ENCODE measurements at regions not wholly inside any gene's neighbourhood (a gene's known extent, or its start where the extent isn't known, plus 50 kb on each side); places are given as distances from the start of the nearest gene placed in this dataset.
"Not testable (repeated sequence)": the region's sequence is repeated elsewhere in the genome, so short reads cannot be mapped to it uniquely, and the experiment has no call there.

DNA sequence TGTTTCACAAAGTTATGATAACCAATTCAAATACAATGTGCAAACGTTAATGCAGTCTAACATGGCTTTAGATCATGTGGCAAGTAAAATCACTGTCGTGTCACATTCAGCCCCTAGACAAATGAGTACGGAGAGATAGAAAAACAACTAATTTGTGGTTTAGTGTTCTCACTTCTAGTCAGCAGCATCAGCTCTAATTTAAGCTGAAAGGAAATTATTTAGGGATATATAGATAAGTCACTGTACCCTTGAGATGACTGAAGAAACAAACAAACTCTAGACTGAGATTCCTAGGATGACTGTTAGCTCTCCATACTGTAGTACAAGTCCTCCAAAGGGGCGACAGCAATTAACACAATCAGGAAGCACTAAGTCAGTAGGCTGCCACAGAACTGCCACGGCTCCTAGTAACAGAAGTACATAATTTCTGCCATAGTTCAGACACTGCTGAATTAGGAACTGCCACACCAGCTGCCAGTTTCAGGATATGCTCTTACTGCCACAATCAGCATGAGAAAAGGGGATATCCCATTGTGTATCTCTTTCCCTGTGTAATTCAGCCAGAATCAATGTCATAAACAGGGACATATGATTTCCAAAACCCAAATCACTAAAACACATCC lies 150.4 kb upstream of the NEGR1 start:
- DNase-seq (ENCODE audit: low read depth, low spot score) = no peak

DNA sequence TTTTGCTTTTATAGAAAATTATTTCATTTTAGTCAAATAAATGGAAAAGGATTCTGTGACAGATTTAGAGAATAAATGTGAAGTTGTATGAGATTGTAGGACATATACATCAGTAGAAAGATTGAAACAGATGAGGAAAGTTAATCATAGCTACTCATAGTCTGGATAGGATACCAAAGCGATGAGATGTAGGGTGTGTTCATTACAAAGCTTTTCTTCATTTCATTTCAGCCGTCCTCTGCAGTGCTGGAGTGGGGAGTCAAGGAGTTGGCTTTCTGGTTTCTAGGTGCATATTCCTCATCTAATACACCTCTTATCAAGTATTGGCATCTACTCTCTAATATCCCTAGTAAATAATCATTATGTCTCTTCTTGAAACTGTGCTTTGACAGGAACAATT lies 149.5 kb upstream of the NEGR1 start:
- no peak for DNase-seq (ENCODE audit: low read depth, low spot score)

DNA sequence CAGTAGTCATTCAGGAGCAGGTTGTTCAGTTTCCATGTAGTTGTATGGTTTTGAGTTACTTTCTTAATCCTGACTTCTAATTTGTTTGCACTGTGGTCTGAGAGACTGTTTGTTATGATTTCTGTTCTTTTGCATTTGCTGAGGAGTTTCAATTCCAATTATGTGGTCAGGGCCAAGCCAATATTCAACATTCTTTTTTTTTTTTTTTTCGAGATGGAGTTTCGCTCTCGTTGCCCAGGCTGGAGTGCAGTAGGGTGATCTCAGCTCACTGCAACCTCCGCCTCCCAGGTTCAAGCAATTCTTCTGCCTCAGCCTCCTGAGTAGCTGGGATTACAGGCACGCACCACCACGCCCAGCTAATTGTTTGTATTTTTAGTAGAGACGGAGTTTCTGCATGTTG lies 145.9 kb upstream of the NEGR1 start:
- not testable (repeated sequence) for DNase-seq (ENCODE audit: low read depth, low spot score)

DNA sequence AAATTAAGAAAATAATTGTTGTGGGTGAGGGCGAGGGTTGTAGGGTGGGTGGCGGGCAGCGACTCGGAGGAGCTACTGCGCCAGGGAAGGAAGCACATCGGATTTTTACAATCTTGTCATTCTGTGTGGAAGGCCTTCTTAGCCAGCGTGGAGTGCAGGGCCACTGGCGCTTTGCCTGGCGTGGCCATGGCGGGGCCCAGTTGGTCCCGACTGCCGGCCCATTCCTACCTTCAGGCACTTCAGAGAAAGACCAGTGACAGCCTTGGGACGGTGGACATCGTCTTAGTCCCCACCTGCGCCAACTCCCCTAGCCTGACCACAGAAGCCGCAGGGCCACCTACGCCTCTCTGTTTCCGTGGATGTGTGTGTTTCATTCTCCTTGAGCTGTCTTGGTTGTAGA lies 136.9 kb upstream of the NEGR1 start:
- no peak for DNase-seq (ENCODE audit: low read depth, low spot score)

DNA sequence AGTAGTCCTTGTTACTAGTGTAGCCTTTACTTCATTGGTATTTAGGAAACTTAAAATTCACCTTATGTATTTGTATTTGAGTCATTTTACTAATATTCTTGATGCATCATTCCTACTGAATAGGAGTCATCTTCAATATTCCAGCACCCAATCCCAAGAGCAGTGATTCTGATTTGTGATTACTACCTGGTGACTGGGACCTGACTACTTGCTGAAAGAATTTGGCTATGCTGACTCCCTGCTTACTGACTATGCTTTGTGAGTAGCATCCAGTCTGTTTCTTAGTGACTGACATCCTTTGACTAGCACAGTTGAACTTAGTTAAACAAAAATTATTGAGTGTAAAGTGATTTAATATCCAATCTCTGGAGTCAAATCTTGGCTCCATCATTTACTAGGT lies 129.9 kb upstream of the NEGR1 start:
- DNase-seq (ENCODE audit: low read depth, low spot score) = no peak

DNA sequence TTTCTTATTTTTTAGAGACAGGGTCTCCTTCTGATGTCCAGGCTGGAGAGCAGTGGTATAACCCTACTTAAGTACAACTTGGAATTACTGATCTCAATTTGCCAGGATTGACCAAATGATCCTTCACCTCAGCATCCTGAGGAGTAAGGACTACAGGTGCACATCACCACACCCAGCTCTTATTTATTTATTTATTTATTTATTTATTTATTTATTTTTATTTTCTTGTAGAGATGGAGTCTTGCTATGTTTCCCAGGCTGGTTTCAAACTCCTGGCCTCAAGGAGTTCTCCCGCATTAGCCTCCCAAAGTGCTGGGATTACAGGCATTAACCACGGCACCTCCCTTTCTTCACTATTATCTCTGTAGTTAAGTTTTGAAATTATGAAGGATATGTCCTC lies 117.5 kb upstream of the NEGR1 start:
- no peak for DNase-seq (ENCODE audit: low read depth, low spot score)

DNA sequence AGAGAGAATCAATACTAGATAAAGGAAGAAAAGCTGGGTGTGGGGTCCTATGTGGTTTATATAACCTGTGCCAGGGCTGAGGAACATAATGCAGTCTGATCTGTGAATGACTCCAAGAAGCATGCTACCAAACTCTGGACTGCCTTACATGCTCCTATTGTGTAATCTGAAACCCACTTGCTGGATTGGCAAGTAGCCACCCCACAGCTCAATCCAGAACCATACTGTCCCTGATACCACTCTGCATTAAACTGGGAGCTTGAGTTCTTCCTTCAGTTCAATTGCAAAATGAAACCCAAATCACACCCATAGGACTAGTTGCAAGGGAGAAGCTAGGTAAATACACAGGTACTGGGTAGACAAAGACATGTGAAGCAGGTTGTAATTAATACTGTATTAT lies 115.4 kb upstream of the NEGR1 start:
- DNase-seq (ENCODE audit: low read depth, low spot score) = no peak

DNA sequence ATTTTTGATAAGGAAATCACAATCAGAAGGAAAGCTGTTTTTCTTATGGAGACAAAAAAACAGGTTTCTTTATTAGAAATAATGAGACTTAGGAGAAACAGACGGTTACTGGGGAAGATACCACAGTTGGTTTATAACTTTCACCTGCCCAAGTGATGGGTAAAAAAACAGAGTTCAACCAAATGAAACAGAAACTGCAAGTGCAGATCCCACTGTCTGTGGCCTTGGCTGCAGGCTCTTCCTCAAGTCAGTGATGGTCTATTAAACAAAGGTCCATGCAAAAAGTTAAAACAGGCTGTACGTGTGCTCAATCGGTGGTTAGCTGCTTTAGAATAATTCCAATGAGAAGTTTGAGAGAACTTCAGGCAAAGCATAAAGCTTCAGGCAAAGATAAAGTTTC lies 112.1 kb upstream of the NEGR1 start:
- no peak for DNase-seq (ENCODE audit: low read depth, low spot score)

DNA sequence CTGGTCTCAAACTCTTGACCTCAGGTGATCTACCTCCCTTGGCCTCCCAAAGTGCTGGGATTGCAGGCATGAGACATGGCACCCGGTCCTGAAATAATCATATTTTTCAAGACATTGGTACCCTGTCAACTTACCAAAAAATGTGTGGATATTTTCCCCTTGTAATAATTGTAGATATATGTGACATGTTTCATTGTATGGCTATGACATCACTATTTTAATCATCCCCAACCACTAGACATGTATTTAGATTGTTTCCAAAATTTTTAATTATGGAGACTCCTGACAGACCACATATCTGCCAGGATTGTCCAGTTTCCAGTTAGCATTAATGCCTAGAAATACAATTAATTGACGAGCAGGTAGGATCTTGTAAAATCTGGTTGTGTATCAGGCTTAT lies 96.7 kb upstream of the NEGR1 start:
- no peak for DNase-seq (ENCODE audit: low read depth, low spot score)

DNA sequence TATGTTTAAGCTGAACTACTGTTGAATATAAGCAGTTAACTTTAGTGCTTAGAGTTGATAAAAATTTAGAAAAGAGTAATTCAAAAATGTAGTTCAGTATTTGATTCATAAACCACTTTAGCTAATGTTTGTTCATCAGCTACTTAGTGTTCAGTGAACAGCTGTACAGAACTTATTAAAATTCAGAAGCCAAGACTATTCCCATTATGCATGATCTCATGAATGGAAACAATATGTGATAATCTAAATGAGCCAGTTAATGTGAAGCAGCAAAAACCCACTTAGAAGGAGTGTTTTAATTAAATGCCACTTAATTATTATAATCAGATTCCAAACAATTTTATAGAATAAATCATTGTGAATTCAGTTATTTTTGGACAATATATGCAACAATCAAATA lies 92.9 kb upstream of the NEGR1 start:
- no peak for DNase-seq (ENCODE audit: low read depth, low spot score)

DNA sequence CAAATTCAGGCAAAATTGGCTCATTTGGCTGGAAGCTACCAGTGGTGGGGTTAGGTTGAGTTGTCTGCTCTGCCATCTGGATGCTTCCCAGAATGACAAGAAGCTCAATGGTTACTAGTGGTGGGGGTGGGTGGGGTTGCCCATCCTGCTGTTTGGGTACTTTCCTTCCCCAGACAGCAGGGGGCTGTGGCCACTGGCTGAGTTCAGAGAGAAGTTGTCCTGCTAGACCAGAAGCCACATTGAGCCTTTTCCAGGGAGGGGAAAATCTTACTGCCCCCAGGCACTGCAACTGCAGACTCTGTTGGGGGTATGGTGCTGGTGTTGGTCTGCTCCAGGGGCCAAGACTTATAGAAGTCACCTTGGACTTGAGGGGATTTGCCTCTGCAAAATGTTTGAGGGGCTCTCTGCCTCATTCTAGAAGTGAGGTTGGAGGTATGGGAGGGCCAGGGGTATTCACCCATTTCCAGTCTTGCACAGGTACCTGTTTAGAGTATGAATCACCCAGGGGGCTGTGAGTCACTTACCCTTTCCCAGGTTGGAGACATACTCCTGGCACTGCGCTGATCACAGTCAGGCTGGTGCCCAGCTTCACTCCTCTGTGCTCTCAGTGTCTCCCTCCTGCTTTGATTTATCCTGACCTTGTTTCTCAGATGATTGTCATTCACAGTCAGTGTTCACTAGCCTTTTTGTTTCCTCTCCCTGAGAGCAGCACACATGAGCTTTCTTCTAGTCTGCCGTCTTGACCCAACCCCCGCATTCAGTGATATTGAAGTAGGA lies 89.1 kb upstream of the NEGR1 start:
- no peak for DNase-seq (ENCODE audit: low read depth, low spot score)

DNA sequence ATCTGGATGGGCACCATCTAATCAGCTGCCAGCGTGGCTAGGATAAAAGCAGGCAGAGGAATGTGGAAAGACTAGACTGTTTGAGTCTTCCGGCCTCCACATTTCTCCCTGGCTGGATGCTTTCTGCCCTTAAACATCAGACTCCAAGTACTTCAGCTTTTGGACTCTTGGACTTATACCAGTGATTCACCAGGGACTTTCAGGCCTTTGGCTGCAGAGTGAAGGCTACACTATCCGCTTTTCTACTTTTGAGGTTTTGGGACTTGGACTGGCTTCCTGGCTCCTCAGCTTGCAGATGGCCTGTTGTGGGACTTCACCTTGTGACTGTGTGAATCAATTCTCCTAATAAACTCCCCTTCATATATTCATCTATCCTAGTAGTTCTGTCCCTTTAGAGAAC lies 88.5 kb upstream of the NEGR1 start:
- DNase-seq (ENCODE audit: low read depth, low spot score) = not testable (repeated sequence)

DNA sequence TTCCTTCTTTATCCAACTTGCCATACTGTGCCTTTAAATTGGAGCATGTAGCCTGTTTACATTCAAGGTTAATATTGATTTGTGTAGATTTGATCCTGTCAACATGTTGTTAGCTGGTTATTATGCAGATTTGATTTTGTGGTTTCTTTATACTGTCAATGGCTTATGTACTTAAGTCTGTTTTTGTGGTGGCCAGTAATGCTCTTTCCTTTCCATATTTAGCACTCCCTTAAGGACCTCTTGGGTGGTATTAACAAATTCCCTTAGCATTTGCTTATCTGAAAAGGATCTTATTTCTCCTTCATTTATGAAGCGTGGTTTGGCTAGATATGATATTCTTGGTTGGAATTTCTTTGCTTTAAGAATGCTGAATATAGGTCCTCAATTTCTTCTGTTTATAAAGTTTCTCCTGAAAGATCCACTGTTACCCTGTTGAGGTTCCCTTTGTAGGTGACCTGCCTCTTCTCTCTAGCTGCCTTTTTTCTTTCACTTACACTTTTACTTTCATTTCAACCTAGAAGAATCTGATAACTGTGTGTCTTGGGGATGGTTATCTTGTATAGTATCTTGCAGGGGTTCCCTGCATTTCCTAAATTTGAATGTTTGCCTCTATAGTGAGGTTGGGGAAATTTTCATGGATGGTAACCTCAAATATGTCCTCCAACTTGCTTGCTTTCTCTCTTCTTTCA lies 86.9 kb upstream of the NEGR1 start:
- DNase-seq (ENCODE audit: low read depth, low spot score) = no peak

DNA sequence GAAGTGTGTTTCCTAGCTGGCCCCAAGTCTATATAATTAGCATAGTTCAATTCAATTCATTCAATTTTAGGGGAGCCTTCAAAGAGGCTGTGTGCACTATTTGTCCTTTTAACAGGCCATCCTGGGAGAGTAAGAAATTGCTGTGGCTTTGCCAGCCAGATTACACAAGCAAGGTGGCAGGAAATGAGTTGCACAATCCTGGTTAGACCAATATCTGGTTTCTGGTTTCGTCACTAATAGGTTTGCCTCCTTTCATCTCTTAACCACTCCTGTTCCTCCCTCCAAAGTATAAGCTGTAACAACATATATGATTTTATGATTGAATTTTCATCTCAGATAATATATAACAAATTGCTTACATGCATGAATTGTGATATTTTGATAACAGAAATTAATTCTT lies 84.1 kb upstream of the NEGR1 start:
- no peak for DNase-seq (ENCODE audit: low read depth, low spot score)

DNA sequence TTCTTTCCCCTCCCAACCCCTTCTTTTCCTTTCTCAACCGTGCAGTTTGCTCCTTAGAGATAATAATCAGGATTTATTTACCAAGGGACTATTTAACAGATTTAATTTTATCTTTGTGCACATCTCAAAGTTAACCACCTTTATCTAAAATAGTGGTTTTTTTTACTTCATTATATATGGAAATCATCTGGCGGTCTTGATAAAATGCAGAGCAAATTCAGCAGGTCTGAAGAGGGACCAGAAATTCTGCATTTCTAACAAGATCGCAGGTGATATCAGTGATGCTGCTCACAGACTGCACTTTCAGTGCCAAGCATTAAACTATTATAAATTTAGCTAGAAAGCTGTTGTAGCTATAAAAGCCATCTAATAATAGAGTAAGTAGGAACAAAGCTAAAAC lies 83.4 kb upstream of the NEGR1 start:
- no peak for DNase-seq (ENCODE audit: low read depth, low spot score)

DNA sequence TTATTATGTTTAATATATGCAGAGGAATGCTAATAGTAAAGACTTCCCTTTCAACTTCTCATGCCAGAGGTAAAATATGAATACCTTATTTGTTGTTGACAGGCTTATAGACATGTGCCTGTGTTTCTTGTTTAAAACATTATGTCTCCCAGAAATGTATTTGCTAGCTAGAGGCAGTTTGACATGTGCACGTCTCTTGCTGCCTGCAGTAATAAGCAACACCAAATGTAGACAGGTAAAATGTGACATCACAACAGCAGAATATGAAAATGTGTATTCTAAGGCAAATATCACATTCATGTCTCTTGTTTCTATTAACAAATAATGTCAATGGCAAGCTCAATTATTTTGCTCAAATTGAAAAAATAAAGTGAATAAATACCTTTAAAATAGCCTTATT lies 80.2 kb upstream of the NEGR1 start:
- no peak for DNase-seq (ENCODE audit: low read depth, low spot score)

DNA sequence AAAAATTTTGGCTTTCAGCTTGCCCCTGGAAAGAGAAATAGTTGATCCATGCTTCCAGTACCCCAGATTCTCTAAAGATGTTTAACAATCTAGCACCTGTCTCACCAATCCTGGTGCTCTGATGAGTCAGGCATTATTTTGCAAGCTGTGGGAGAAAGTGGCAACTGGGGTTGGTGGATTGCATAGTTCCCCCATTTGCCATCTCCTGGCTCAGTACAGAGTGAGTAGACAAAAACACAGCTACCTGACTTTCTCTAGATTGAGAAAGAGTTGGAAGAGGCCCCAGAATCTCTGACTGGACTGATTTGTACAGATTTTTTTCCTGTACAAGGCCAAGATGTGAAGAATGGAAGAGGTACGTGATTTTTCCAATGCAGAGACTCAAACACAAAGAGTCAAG lies 75.1 kb upstream of the NEGR1 start:
- DNase-seq (ENCODE audit: low read depth, low spot score) = no peak

DNA sequence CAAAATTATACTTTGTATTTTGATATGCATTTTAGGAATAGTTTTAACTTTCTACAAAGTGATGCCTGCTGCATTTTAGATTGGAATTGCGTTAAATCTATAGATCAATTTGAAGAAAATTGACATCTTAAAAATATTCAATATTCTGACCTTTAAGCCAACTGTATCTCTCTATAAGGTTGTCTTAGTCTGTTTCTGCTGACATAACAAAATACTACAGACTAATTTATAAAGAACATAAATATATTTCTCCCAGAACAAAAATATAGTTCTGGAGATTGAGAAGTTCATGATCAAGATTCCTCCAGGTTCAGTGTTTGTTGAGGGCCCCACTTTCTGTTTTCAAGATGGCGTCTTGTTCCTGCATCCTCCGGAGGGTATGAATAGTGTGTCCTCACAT lies 73.6 kb upstream of the NEGR1 start:
- no peak for DNase-seq (ENCODE audit: low read depth, low spot score)

DNA sequence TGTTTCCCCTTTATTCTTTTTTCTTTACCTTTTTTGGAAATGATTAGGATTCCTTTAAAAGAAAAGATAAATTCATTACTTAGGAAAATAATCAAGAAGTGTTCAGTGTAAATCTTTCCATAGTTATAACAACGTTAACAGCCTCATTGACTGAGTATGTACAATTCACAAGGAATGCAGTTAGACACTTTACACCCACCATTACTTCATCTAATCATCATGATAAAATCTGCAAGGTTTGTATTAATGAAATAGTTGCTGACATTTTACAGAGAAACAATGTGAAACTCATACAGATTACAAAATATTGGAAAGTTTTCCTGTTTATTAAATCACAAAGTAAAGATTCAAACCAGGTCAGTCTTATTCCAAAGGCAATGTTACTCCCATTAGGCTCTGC lies 59.3 kb upstream of the NEGR1 start:
- DNase-seq (ENCODE audit: low read depth, low spot score) = no peak

DNA sequence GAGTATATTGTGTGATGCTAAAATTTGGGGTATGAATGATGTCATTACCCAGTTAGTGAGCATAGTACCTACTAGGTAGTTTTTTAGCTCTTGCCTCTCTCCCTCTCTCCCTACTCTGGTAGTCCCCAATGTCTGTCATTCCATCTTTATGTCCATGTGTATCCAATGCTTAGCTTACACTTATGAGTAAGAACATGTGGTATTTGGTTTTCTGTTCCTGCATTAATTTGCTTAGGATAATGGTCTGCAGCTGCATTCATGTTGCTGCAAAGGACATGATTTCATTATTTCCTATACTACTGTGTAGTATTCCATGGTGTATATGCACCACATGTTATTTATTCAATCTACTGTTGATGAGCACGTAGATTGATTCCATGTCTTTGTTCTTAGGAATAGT lies 54.4 kb upstream of the NEGR1 start:
- DNase-seq (ENCODE audit: low read depth, low spot score) = no peak

All from pulmonary artery endothelial cell (primary cell).